ENCODE measurements at regions not wholly inside any gene's neighbourhood (a gene's known extent, or its start where the extent isn't known, plus 50 kb on each side); places are given as distances from the start of the nearest gene placed in this dataset.

DNA sequence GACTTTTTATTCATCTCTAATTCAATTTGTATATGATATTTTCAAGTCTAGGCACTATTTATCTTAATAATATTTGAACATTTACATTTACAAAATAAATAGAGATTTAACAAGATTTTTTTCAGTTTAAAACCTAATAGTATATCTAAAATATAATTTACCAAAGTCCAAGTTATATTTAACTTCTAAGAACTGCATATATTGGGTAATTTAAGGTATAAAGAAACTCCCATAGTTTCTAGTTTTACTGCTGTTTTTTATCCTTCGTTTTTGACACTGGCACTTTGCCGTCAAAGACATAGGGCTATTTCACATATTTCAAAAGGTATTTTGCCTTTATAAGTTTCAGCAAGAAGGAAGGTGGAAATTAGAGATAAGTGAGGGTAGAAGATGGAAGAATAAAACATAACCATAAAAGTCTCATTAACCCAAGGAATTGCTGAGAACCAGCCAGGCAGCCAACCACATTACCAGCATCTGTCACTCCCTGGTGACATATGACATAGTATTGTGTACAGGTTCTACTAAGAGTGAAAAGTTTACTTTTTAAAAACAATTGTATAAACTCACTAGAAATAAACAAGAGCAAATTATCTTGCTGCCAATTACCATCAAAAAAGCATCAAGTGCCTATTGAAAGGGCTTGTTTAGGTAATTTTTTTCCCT, 251.5 kb downstream of the NSUN3 start:
- no peak for TF ChIP-seq POLR2A (IDR thresholded peaks at IDR 0.05)
- TF ChIP-seq, protein P1, sequence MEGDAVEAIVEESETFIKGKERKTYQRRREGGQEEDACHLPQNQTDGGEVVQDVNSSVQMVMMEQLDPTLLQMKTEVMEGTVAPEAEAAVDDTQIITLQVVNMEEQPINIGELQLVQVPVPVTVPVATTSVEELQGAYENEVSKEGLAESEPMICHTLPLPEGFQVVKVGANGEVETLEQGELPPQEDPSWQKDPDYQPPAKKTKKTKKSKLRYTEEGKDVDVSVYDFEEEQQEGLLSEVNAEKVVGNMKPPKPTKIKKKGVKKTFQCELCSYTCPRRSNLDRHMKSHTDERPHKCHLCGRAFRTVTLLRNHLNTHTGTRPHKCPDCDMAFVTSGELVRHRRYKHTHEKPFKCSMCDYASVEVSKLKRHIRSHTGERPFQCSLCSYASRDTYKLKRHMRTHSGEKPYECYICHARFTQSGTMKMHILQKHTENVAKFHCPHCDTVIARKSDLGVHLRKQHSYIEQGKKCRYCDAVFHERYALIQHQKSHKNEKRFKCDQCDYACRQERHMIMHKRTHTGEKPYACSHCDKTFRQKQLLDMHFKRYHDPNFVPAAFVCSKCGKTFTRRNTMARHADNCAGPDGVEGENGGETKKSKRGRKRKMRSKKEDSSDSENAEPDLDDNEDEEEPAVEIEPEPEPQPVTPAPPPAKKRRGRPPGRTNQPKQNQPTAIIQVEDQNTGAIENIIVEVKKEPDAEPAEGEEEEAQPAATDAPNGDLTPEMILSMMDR (IDR thresholded peaks at IDR 0.05), result no peak
